Osteocyte (in vitro differentiated cells): ENCODE measurements at regions not wholly inside any gene's neighbourhood (a gene's known extent, or its start where the extent isn't known, plus 50 kb on each side); places are given as distances from the start of the nearest gene placed in this dataset.
"Not testable (repeated sequence)": the region's sequence is repeated elsewhere in the genome, so short reads cannot be mapped to it uniquely, and the experiment has no call there.

ENCODE experiments used
- DNase-seq: peaks from one replicate; pipeline ENCODE4 v3.0.0; 2021; ENCODE audit warnings: mixed read lengths; ENCODE audit not compliant: unreplicated experiment; ENCODE audit errors: extremely low spot score
- H3K27ac Mint-ChIP-seq: one replicate; pipeline ENCODE4 v1.8.0; 2021; ENCODE audit warnings: mild to moderate bottlenecking, mixed read lengths; ENCODE audit not compliant: unreplicated experiment
- H3K27me3 Mint-ChIP-seq: one replicate; pipeline ENCODE4 v1.8.0; 2021; ENCODE audit warnings: mixed read lengths; ENCODE audit not compliant: unreplicated experiment
- H3K36me3 Mint-ChIP-seq: one replicate; pipeline ENCODE4 v1.8.0; 2021; ENCODE audit warnings: mixed read lengths; ENCODE audit not compliant: unreplicated experiment
- H3K4me1 Mint-ChIP-seq: one replicate; pipeline ENCODE4 v1.8.0; 2021; ENCODE audit warnings: mixed read lengths; ENCODE audit not compliant: unreplicated experiment
- H3K4me3 Mint-ChIP-seq: one replicate; pipeline ENCODE4 v1.8.0; 2021; ENCODE audit warnings: mild to moderate bottlenecking, moderate library complexity, mixed read lengths; ENCODE audit not compliant: unreplicated experiment
- H3K9me3 Mint-ChIP-seq: one replicate; pipeline ENCODE4 v1.8.0; 2021; ENCODE audit warnings: mixed read lengths; ENCODE audit not compliant: unreplicated experiment
- CTCF ChIP-seq: fragments of 200-600 bp; sonication (generic); IDR thresholded peaks from 2 replicates; pipeline ENCODE4 v1.5.0; 2021; ENCODE audit warnings: antibody characterized with exemption, mild to moderate bottlenecking, moderate library complexity

DNA sequence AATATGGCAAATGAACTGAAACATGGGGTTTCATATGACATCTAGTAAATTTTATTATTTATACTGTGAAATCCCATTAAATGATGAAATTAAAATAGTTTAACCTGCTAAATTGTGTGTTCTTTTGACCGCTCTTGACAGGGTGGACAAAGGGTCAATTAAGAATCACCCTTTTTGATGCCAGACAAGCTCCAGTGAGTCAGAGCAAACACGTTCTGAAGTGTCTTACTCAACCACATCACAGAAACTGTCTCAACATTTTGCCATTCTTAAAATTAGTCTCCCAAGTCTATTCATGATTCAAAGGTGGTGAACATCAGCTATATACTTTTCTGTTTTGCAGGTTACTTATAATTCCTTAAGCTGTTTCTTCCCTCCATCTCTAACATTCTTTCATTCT, 213.4 kb downstream of the SPATA31A1 start:
- not testable (repeated sequence) for H3K4me1 Mint-ChIP-seq, H3K4me3 Mint-ChIP-seq, H3K27ac Mint-ChIP-seq, H3K27me3 Mint-ChIP-seq, H3K36me3 Mint-ChIP-seq, H3K9me3 Mint-ChIP-seq, DNase-seq

GRCh38 chr9:39573024-39574022, 217.9 kb downstream of the SPATA31A1 start:
- H3K4me3 Mint-ChIP-seq, H3K9me3 Mint-ChIP-seq, H3K4me1 Mint-ChIP-seq, H3K36me3 Mint-ChIP-seq, DNase-seq, H3K27me3 Mint-ChIP-seq, H3K27ac Mint-ChIP-seq: not testable (repeated sequence)

- H3K36me3 Mint-ChIP-seq, H3K4me3 Mint-ChIP-seq, H3K4me1 Mint-ChIP-seq, H3K27ac Mint-ChIP-seq, DNase-seq, H3K9me3 Mint-ChIP-seq, H3K27me3 Mint-ChIP-seq: not testable (repeated sequence)
Measured at GRCh38 chr9:39579000-39579399, 223.5 kb downstream of the SPATA31A1 start.

DNA sequence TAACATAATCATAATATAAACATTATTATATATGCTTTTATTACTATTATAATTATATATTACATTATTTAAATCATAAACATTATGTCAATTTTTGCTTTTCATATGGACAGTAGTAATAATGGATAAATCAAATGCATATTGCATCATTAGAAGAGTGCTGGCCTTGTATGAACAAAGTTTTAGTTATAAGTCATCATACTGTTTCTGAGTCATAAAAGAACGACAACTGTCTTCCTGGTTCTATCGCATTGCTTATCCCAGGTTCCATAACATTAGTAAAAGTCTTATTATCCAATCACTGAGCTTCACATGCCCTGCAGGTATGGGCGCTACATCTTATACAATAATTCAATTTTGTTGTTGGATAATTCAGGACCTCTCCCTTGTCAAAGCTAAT, 225.8 kb downstream of the SPATA31A1 start:
- H3K9me3 Mint-ChIP-seq, DNase-seq, H3K4me1 Mint-ChIP-seq, H3K36me3 Mint-ChIP-seq, H3K4me3 Mint-ChIP-seq, H3K27me3 Mint-ChIP-seq, H3K27ac Mint-ChIP-seq: not testable (repeated sequence)

GRCh38 chr9:39582677-39583412, 227.4 kb downstream of the SPATA31A1 start:
- not testable (repeated sequence) for H3K36me3 Mint-ChIP-seq, H3K4me3 Mint-ChIP-seq, H3K4me1 Mint-ChIP-seq, H3K27ac Mint-ChIP-seq, DNase-seq, H3K27me3 Mint-ChIP-seq, H3K9me3 Mint-ChIP-seq

GRCh38 chr9:39583413-39583747, 227.9 kb downstream of the SPATA31A1 start:
- not testable (repeated sequence) for H3K27me3 Mint-ChIP-seq, H3K4me3 Mint-ChIP-seq, H3K4me1 Mint-ChIP-seq, H3K27ac Mint-ChIP-seq, H3K36me3 Mint-ChIP-seq, H3K9me3 Mint-ChIP-seq, DNase-seq

DNA sequence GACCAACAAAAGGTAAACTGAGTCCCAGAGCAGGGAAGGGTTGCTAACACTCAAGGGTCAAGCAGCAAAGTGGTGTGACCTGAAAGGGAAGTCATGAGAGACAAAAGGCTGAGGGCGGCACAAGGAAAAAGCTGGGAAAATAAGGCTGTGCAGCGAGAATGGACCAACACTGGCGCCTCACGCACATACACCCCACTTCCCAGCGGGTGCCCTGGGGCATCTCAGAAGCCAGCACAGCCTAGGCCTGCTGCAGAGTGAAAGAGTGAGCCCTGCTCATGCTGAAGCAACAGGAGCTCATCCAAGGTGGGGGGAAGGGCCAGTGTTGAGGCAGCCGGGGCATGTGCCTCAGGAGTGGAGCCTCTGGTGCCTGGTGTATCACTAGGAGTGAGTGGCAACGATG, 229.8 kb downstream of the SPATA31A1 start:
- not testable (repeated sequence) for H3K4me1 Mint-ChIP-seq, H3K27me3 Mint-ChIP-seq, H3K9me3 Mint-ChIP-seq, H3K4me3 Mint-ChIP-seq, H3K27ac Mint-ChIP-seq, H3K36me3 Mint-ChIP-seq, DNase-seq

DNA sequence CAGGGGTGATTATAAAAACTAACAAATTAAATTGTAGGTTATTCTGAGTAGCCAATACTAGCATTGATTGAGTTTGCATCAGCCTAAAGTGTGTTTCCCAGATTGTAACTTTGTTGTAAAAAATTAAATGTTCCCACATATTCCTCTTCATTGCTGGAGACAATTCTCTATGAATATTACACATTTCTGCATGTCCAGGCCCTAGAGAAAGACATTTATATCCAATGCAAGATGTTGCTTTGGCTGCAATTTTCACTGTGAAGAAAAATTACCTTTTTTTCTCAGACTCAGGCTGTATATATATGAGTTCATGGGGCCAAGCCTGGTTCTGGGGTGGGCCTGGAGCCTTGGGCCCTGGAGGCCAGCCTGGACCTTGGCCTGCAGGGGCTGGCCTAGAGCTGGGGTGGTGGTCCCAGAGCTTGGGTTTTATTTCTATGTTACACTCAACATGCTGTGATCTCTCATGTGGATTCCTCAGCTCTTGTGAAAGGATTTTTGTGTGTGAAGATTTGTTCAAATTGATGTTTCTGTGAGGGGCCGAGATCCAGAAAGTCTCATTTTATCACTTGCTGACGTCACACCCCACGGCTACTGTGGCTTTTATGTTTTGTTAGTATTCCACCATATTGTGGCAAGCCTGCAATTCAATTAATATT, 232.5 kb downstream of the SPATA31A1 start:
- no peak overlapping the region for H3K27ac Mint-ChIP-seq
- H3K36me3 Mint-ChIP-seq, result no peaks in the 10 kb centered on the region
- DNase-seq, result no peak
- H3K9me3 Mint-ChIP-seq, result no peaks in the 10 kb centered on the region
- H3K27me3 Mint-ChIP-seq, result no peaks in the 10 kb centered on the region
- no peak for TF ChIP-seq CTCF
- H3K4me1 Mint-ChIP-seq, result peaks cover 5% of the 10 kb centered on the region
- H3K4me3 Mint-ChIP-seq, result no peak overlapping the region
